Right lobe of liver (tissue), 6 donors: ENCODE measurements at regions not wholly inside any gene's neighbourhood (a gene's known extent, or its start where the extent isn't known, plus 50 kb on each side); places are given as distances from the start of the nearest gene placed in this dataset.

ENCODE experiments used
- ATAC-seq, 4 donors: fragments of 200-7000 bp; cut with Tn5 transposase; one replicate each; pipeline ENCODE4 v1.9.1; 2020; ENCODE audit warnings: mild to moderate bottlenecking in 4 of 4, moderate library complexity in 4 of 4
- DNase-seq, 3 donors: peaks; one replicate each; pipeline ENCODE4 v3.0.0-alpha.2; 2020
- H3K27ac ChIP-seq, 3 donors: fragments of 200-600 bp; one replicate each; pipeline ENCODE4 v1.8.0; 2022
- H3K27me3 ChIP-seq, 2 donors: fragments of 200-600 bp; one replicate each; pipeline ENCODE4 v1.8.0; 2022
- H3K36me3 ChIP-seq, 4 donors: fragments of 200-600 bp; sonication (generic) in 1 of 4; one replicate each; pipeline versions ENCODE4 v1.5.1 to v1.8.0; 2017 to 2022; ENCODE audit warnings: control low read depth in 1 of 4
- H3K4me1 ChIP-seq, 4 donors: fragments of 200-600 bp; sonication (generic) in 1 of 4; one replicate each; pipeline versions ENCODE4 v1.5.1 to v1.8.0; 2017 to 2022; ENCODE audit warnings: control low read depth in 1 of 4
- H3K4me3 ChIP-seq, 3 donors: fragments of 200-600 bp; one replicate each; pipeline ENCODE4 v1.8.0; 2022
- H3K9me3 ChIP-seq, 4 donors: fragments of 200-600 bp; sonication (generic) in 1 of 4; one replicate each; pipeline versions ENCODE4 v1.5.1 to v1.8.0; 2017 to 2022; ENCODE audit warnings: control low read depth in 1 of 4
- POLR2A ChIP-seq: fragments of 450-650 bp; IDR thresholded peaks from one replicate; pipeline ENCODE4 v1.6.1; 2017; ENCODE audit warnings: antibody characterized with exemption, mild to moderate bottlenecking
- WGBS: methylation state at CpG from one replicate; pipeline ENCODE4 v1.1.6; 2018; ENCODE audit warnings: low coverage, low lambda C conversion rate; ENCODE audit not compliant: insufficient coverage; ENCODE audit errors: missing lambda C conversion rate; 5-methylcytosine and 5-hydroxymethylcytosine counted together
- intact Hi-C, 2 donors: fragments of 100-400 bp; cut with DNase I; formaldehyde crosslinking; loops; one replicate each; pipeline versions ENCODE4 v1.11.2 to v1.14.1; 2022
- TF ChIP-seq, protein P1 (sequence below), 4 donors: fragments of 200-600 bp in 3 of 4; fragments of 450-650 bp in 1 of 4; IDR thresholded peaks; one replicate each; pipeline versions ENCODE4 v1.5.1 to v1.8.0; 2016 to 2022; ENCODE audit warnings: antibody characterized with exemption in 4 of 4, mild to moderate bottlenecking in 2 of 4
- donor health status: DM: no; HTN: yes; CAD: no.
- donor health status: DM: no; HTN: no; CAD: no.
- donor health status: DM: no; HTN: no; CAD: no.
- donor health status: DM: no; HTN: yes; CAD: no.
- donor health status: DM: no; HTN: yes; CAD: no.

DNA sequence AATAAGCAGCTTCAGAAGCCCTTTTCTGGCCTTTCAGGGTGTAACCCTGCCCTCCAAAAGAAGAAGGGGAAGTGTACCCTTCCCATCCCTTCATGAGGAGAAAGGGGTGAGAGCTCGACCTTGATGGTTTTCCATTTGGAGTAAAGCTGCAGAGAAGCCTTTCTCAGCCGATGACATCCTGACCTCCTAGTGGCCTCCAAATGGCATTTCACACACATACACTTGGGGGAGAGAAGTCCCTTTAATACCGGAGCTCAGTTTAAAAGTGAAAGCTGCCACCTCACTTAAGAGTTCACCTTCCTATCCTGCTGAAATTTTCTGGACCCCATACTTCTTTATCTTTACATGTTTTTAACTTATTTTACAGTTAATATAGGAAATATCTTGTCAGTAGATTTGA, 716.7 kb downstream of the DCDC2C start:
- Histone ChIP-seq H3K9me3 (no peaks in the 10 kb centered on the region), H3K27ac (no peak overlapping the region), H3K4me3 (no peak overlapping the region), H3K27me3 (no peaks in the 10 kb centered on the region), H3K4me1 (no peaks in the 10 kb centered on the region), H3K36me3 (no peaks in the 10 kb centered on the region)
- no peak for ATAC-seq
- TF ChIP-seq, protein P1, sequence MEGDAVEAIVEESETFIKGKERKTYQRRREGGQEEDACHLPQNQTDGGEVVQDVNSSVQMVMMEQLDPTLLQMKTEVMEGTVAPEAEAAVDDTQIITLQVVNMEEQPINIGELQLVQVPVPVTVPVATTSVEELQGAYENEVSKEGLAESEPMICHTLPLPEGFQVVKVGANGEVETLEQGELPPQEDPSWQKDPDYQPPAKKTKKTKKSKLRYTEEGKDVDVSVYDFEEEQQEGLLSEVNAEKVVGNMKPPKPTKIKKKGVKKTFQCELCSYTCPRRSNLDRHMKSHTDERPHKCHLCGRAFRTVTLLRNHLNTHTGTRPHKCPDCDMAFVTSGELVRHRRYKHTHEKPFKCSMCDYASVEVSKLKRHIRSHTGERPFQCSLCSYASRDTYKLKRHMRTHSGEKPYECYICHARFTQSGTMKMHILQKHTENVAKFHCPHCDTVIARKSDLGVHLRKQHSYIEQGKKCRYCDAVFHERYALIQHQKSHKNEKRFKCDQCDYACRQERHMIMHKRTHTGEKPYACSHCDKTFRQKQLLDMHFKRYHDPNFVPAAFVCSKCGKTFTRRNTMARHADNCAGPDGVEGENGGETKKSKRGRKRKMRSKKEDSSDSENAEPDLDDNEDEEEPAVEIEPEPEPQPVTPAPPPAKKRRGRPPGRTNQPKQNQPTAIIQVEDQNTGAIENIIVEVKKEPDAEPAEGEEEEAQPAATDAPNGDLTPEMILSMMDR (IDR thresholded peaks at IDR 0.05) = no peak
- no peak for TF ChIP-seq POLR2A
- WGBS = 9% methylated on average over 3 of the region's 3 CpGs
- intact Hi-C loops = no loop called here
- DNase-seq = no peak

DNA sequence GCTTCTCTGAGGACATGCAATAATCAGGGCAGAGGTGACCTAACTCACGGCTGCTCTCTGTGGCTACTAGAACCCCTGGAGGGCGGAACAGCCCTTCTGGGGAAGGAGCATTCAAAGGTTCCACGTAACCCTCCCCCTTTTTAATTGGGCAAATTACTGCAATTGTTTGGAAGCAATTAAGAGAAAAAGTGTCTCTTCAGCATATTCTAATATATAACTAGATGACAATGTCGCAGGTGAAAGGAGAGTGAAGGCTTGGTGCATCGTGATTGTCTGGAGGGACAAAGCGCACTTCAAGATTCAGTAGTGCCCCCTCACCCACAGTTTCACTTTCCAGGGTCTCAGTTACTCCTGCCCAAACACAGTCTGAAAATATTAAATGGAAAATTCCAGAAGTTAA, 720.8 kb downstream of the DCDC2C start:
- TF ChIP-seq POLR2A = no peak
- DNase-seq (no peak), ATAC-seq (no peak)
- WGBS = 52% methylated on average over 6 of the region's 6 CpGs
- Histone ChIP-seq H3K27me3 (no peaks in the 10 kb centered on the region), H3K36me3 (no peaks in the 10 kb centered on the region), H3K27ac (no peak overlapping the region), H3K9me3 (no peaks in the 10 kb centered on the region), H3K4me1 (no peaks in the 10 kb centered on the region), H3K4me3 (no peak overlapping the region)
- intact Hi-C loops = no loop called here

- intact Hi-C loops = no loop called here
- no peaks in the 10 kb centered on the region for H3K27me3 ChIP-seq
- DNase-seq = no peak
- WGBS = 31% methylated on average over 5 of the region's 5 CpGs
- H3K4me3 ChIP-seq = no peak overlapping the region
- ATAC-seq = no peak
- no peaks in the 10 kb centered on the region for H3K36me3 ChIP-seq
- no peaks in the 10 kb centered on the region for H3K4me1 ChIP-seq
- TF ChIP-seq, protein P1 (IDR thresholded peaks at IDR 0.05) = no peak
- no peak for TF ChIP-seq POLR2A
- no peak overlapping the region for H3K27ac ChIP-seq
- H3K9me3 ChIP-seq = no peaks in the 10 kb centered on the region
Observed at GRCh38 chr2:4427083-4427482, 723.7 kb downstream of the DCDC2C start.

DNA sequence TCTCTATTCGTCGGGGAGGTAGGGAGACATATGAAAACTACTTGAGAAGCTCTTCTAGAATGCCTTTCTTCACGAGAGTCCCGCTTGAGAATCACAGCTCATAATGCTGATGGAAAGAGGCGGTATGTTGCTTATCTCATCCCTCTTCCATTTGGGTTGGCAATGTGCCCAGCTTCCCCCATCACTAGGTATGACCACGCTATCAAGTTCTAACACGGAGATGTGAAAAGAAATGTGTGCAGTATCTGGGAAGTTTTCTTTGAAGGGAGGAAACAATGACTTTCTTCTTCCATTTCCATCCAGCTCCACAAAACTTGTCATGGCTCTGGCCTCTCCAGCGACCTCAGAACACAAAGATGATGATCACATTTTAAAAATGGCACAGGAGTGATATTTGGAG, 742.4 kb downstream of the DCDC2C start:
- Histone ChIP-seq H3K27me3 (no peaks in the 10 kb centered on the region), H3K9me3 (no peaks in the 10 kb centered on the region), H3K27ac (no peak overlapping the region), H3K36me3 (no peaks in the 10 kb centered on the region), H3K4me1 (no peaks in the 10 kb centered on the region), H3K4me3 (no peak overlapping the region)
- WGBS = 43% methylated on average over 8 of the region's 8 CpGs
- intact Hi-C loops = no loop called here
- no peak for TF ChIP-seq POLR2A
- TF ChIP-seq, protein P1 (IDR thresholded peaks at IDR 0.05) = no peak
- DNase-seq = no peak
- ATAC-seq = no peak

GRCh38 chr2:4454907-4455306, 751.5 kb downstream of the DCDC2C start:
- ATAC-seq (no peak), DNase-seq (no peak)
- intact Hi-C loops = no loop called here
- Histone ChIP-seq H3K4me1 (no peaks in the 10 kb centered on the region), H3K27ac (no peak overlapping the region), H3K27me3 (no peaks in the 10 kb centered on the region), H3K4me3 (no peak overlapping the region), H3K9me3 (no peaks in the 10 kb centered on the region), H3K36me3 (no peaks in the 10 kb centered on the region)
- 75% methylated on average over 6 of the region's 6 CpGs for WGBS
- TF ChIP-seq, protein P1 (IDR thresholded peaks at IDR 0.05) = no peak
- TF ChIP-seq POLR2A = no peak
